Neutrophil (primary cell): ENCODE measurements at regions not wholly inside any gene's neighbourhood (a gene's known extent, or its start where the extent isn't known, plus 50 kb on each side); places are given as distances from the start of the nearest gene placed in this dataset.

Source experiments
- H3K27ac ChIP-seq: fragments of 200-600 bp; sonication (generic); 2 replicates; pipeline ENCODE4 v1.5.1; 2016; ENCODE audit warnings: mild to moderate bottlenecking, moderate library complexity
- H3K27me3 ChIP-seq: fragments of 200-600 bp; sonication (generic); 2 replicates; pipeline ENCODE4 v1.6.0; 2016; ENCODE audit warnings: mild to moderate bottlenecking
- H3K36me3 ChIP-seq: fragments of 200-600 bp; sonication (generic); 2 replicates; pipeline ENCODE4 v1.5.1; 2017
- H3K4me1 ChIP-seq, 2 experiments: fragments of 200-600 bp in 1 of 2; sonication (generic) in 1 of 2; 1 replicate in 1 of 2; 2 replicates in 1 of 2; pipeline versions ENCODE4 v1.5.1 to v1.6.1; 2013 to 2016; ENCODE audit warnings: low read depth in 1 of 2, low read length in 1 of 2, mild to moderate bottlenecking in 1 of 2, moderate library complexity in 1 of 2; ENCODE audit not compliant: control insufficient read depth in 1 of 2, insufficient read depth in 1 of 2
- H3K4me3 ChIP-seq, 2 experiments: fragments of 200-600 bp in 1 of 2; sonication (generic) in 1 of 2; 1 replicate in 1 of 2; 2 replicates in 1 of 2; pipeline ENCODE4 v1.5.1; 2013 to 2016; ENCODE audit warnings: low read depth in 1 of 2, low read length in 1 of 2, mild to moderate bottlenecking in 1 of 2, moderate library complexity in 1 of 2
- H3K9me3 ChIP-seq: fragments of 200-600 bp; sonication (generic); 2 replicates; pipeline ENCODE4 v1.5.1; 2016
- CTCF ChIP-seq: fragments of 200-600 bp; sonication (generic); IDR thresholded peaks from 2 replicates; pipeline ENCODE4 v1.5.1; 2016; ENCODE audit warnings: antibody characterized with exemption

GRCh38 chr20:47427746-47428145 lies 71.2 kb upstream of the ZMYND8 start:
- H3K4me3 ChIP-seq = no peak overlapping the region
- TF ChIP-seq CTCF = no peak
- no peak overlapping the region for H3K27ac ChIP-seq
- H3K27me3 ChIP-seq = no peaks in the 10 kb centered on the region
- H3K9me3 ChIP-seq = peaks cover 4% of the 10 kb centered on the region
- peaks cover 9 to 14% of the 10 kb centered on the region in 2 experiments for H3K4me1 ChIP-seq
- no peaks in the 10 kb centered on the region for H3K36me3 ChIP-seq

GRCh38 chr20:47428164-47428563 lies 71.7 kb upstream of the ZMYND8 start:
- TF ChIP-seq CTCF = no peak

GRCh38 chr20:47428851-47429336 lies 72.4 kb upstream of the ZMYND8 start:
- Histone ChIP-seq H3K27me3 (no peaks in the 10 kb centered on the region), H3K4me3 (no peak overlapping the region), H3K36me3 (no peaks in the 10 kb centered on the region), H3K4me1 (peaks cover 11 to 17% of the 10 kb centered on the region in 2 experiments), H3K9me3 (peaks cover 4% of the 10 kb centered on the region), H3K27ac (no peak overlapping the region)
- no peak for TF ChIP-seq CTCF

More at GRCh38 chr20:47428164-47428563, 71.7 kb upstream of the ZMYND8 start:
- Histone ChIP-seq H3K27me3 (no peaks in the 10 kb centered on the region), H3K27ac (no peak overlapping the region), H3K9me3 (peaks cover 4% of the 10 kb centered on the region), H3K4me3 (no peak overlapping the region), H3K4me1 (peaks cover 11 to 16% of the 10 kb centered on the region in 2 experiments), H3K36me3 (no peaks in the 10 kb centered on the region)

- peaks cover 11 to 17% of the 10 kb centered on the region in 2 experiments for H3K4me1 ChIP-seq
Observed at GRCh38 chr20:47429409-47429808, 72.3 kb upstream of the NCOA3 start.

GRCh38 chr20:47430862-47431588 lies 70.7 kb upstream of the NCOA3 start:
- no peak overlapping the region for H3K4me3 ChIP-seq
- H3K9me3 ChIP-seq = peaks cover 4% of the 10 kb centered on the region
- H3K4me1 ChIP-seq = peaks cover 11 to 17% of the 10 kb centered on the region in 2 experiments
- no peak for TF ChIP-seq CTCF
- no peaks in the 10 kb centered on the region for H3K27me3 ChIP-seq
- no peaks in the 10 kb centered on the region for H3K36me3 ChIP-seq
- H3K27ac ChIP-seq = no peak overlapping the region

More at GRCh38 chr20:47429409-47429808, 72.3 kb upstream of the NCOA3 start:
- H3K27ac ChIP-seq = no peak overlapping the region
- H3K36me3 ChIP-seq = no peaks in the 10 kb centered on the region
- no peak for TF ChIP-seq CTCF
- H3K9me3 ChIP-seq = peaks cover 4% of the 10 kb centered on the region
- no peaks in the 10 kb centered on the region for H3K27me3 ChIP-seq
- H3K4me3 ChIP-seq = no peak overlapping the region
